CD4-positive, alpha-beta T cell treated with Interleukin-17A for 4 hours (primary cell): ENCODE measurements at regions not wholly inside any gene's neighbourhood (a gene's known extent, or its start where the extent isn't known, plus 50 kb on each side); places are given as distances from the start of the nearest gene placed in this dataset.

ENCODE experiments used
- DNase-seq: peaks from one replicate; pipeline ENCODE4 v3.0.0-alpha.2; 2020; ENCODE audit warnings: mixed read lengths

- no peak for DNase-seq
These were observed 55.3 kb upstream of the SETBP1 start for GRCh38 chr18:44625386-44625785.

DNA sequence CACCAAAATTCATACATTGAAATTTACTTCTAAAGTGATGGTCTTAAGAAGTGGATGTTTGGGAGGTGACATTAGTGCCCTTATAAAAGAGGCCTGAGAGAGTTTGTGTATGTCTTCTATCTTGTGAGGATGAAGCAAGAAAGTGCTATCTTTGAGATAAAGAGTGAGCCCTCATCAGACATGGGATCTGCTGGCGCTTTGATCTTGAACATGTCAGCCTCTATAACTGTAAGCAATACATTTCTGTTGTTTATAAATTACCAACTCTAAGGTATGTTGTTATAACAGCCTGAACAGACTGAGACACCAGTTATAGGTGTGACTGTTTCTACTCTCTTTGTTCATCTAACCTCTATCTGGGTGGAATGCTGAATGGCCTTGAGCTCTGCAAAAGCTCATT is 54.5 kb upstream of the SETBP1 start:
- no peak for DNase-seq

- DNase-seq: no peak
These were observed 53.9 kb upstream of the SETBP1 start for GRCh38 chr18:44626807-44627206.

DNA sequence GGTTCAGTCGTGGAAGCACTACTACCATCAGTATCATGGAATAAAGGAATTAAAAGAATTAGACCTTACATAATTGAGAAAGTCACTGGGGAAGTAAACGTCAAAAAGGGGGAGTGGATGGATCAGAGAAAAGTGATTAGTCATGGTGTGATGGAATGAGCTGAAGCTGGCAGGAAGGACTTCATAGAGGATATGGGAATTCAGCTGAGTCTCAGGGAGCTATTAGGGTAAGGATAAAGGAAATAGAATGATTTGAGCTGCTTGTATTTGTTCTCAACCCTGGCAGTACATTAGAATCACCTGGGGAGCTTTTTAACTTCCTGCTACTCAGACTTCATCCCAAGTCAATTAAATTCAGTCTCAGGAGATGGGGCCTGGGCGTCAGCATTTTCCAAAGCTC is 53.4 kb upstream of the SETBP1 start:
- no peak for DNase-seq

GRCh38 chr18:44629406-44629805 is 51.3 kb upstream of the SETBP1 start:
- no peak for DNase-seq

DNA sequence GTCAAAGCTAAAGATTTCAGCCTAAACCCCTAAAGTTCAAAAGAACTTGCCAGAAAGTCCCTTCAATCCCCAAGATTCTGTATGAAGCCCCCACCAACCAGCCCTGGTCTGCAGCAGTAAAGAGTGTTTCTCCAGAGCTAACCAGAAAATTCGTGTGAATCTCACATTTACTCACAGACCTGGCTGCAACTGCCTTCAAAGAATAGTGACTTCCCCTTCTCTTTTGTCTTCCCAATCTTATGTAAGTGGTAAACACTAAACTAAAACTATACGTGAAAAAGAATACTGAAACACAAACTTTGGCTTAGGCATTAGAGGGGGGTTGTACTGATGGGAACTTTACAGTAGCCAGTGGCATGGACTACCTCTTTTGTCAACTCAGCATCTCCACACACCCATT is 50.6 kb upstream of the SETBP1 start:
- DNase-seq: no peak
